Endothelial cell of umbilical vein (primary cell): ENCODE measurements at regions not wholly inside any gene's neighbourhood (a gene's known extent, or its start where the extent isn't known, plus 50 kb on each side); places are given as distances from the start of the nearest gene placed in this dataset.

Source experiments
- BruUV-seq: library from RNA; stranded (reverse); fragments of 400-500 nt; replicated peaks from 2 replicates; lab custom pipeline; 2021; lab: Mats Ljungman, UMichigan
- CTCF ChIA-PET: fragments of 300-600, 350-600 bp; sonication (Branson Sonifier 250); formaldehyde crosslinking; loops from one replicate; lab custom pipeline; 2021; ENCODE audit warnings: antibody characterized with exemption, inconsistent platforms; lab: Charles Lee
- POLR2A ChIA-PET: fragments of 300-600, 350-600 bp; sonication (Branson Sonifier 250); formaldehyde crosslinking; loops from one replicate; lab custom pipeline; 2021; ENCODE audit warnings: antibody characterized with exemption, inconsistent platforms; lab: Charles Lee
- DNase-seq: peaks from one replicate; pipeline ENCODE4 v3.0.0-alpha.2; 2011; ENCODE audit warnings: low read depth, low spot score
- FAIRE-seq: peaks from 2 replicates; lab custom pipeline; 2011; peaks lifted over from hg19 to GRCh38; lab: Jason Lieb, UNC
- H2AFZ ChIP-seq: 2 replicates; pipeline ENCODE4 v1.6.0; 2012; ENCODE audit warnings: low read depth, low read length, control low read depth, inconsistent platforms
- H3K27ac ChIP-seq: 2 replicates; pipeline ENCODE4 v1.5.1; 2011; ENCODE audit warnings: low read depth, mild to moderate bottlenecking, control low read depth, low read length, moderate library complexity; ENCODE audit not compliant: insufficient read depth
- H3K27me3 ChIP-seq, 2 experiments: 2 replicates each; pipeline versions ENCODE4 v1.6.0 to v1.6.1; 2011; ENCODE audit warnings: low read length in 2 of 2, mixed read lengths in 1 of 2; ENCODE audit not compliant: control insufficient read depth in 2 of 2, insufficient read depth in 2 of 2
- H3K36me3 ChIP-seq, 2 experiments: 2 replicates in 1 of 2; 3 replicates in 1 of 2; pipeline ENCODE4 v1.5.1; 2011; ENCODE audit warnings: low read length in 2 of 2, mild to moderate bottlenecking in 1 of 2, moderate library complexity in 1 of 2; ENCODE audit not compliant: control insufficient read depth in 2 of 2, insufficient read depth in 2 of 2; ENCODE audit errors: extremely low read depth in 1 of 2
- H3K4me1 ChIP-seq: 3 replicates; pipeline ENCODE4 v1.5.1; 2011; ENCODE audit warnings: mild to moderate bottlenecking, low read length; ENCODE audit not compliant: control insufficient read depth, insufficient read depth; ENCODE audit errors: extremely low read depth
- H3K4me2 ChIP-seq: 2 replicates; pipeline ENCODE4 v1.6.1; 2011; ENCODE audit warnings: low read length, control low read depth, mixed read lengths; ENCODE audit not compliant: insufficient read depth
- H3K4me3 ChIP-seq, 3 experiments: fragments of 200-600 bp in 1 of 3; sonication (generic), shearing (Covaris generic) in 1 of 3; replicated peaks in 1 of 3; 2 replicates each; pipeline ENCODE4 v1.5.1; 2011 to 2016; ENCODE audit warnings: control low read depth in 3 of 3, low read length in 3 of 3, mild to moderate bottlenecking in 2 of 3, inconsistent platforms in 1 of 3, low read depth in 1 of 3, moderate library complexity in 1 of 3; ENCODE audit not compliant: insufficient read depth in 1 of 3
- H3K79me2 ChIP-seq: 2 replicates; pipeline ENCODE4 v1.6.0; 2012; ENCODE audit warnings: low read length, inconsistent platforms; ENCODE audit not compliant: control insufficient read depth, insufficient read depth
- H3K9ac ChIP-seq: replicated peaks from 2 replicates; pipeline ENCODE3; 2011; ENCODE audit warnings: low read length, control low read depth; ENCODE audit not compliant: insufficient read depth; ENCODE audit errors: extremely low read depth
- H3K9me1 ChIP-seq: replicated peaks from 3 replicates; pipeline ENCODE4 v1.6.0; 2011; ENCODE audit warnings: mild to moderate bottlenecking, low read length; ENCODE audit not compliant: control insufficient read depth, insufficient read depth; ENCODE audit errors: extremely low read depth
- H3K9me3 ChIP-seq: replicated peaks from 2 replicates; pipeline ENCODE4 v1.5.1; 2012; ENCODE audit warnings: low read length, inconsistent platforms; ENCODE audit not compliant: control insufficient read depth, insufficient read depth
- H4K20me1 ChIP-seq: replicated peaks from 2 replicates; pipeline ENCODE3; 2011; ENCODE audit warnings: mild to moderate bottlenecking, low read length; ENCODE audit not compliant: control insufficient read depth, insufficient read depth; ENCODE audit errors: extremely low read depth
- CTCF ChIP-seq, 2 donors: IDR thresholded peaks; 1 replicate in 1 of 2; 2 replicates in 1 of 2; pipeline ENCODE4 v1.5.1; 2011; ENCODE audit warnings: low read length in 2 of 2, mild to moderate bottlenecking in 2 of 2, moderate library complexity in 2 of 2, control low read depth in 1 of 2, inconsistent platforms in 1 of 2, low read depth in 1 of 2; ENCODE audit not compliant: insufficient read depth in 1 of 2; ENCODE audit errors: extremely low read depth in 1 of 2
- EZH2 ChIP-seq: IDR thresholded peaks from 2 replicates; pipeline ENCODE4 v1.6.1; 2012; ENCODE audit warnings: borderline replicate concordance, low read depth, mild to moderate bottlenecking, moderate library complexity, low read length, inconsistent platforms; ENCODE audit not compliant: severe bottlenecking
- FOS ChIP-seq: IDR thresholded peaks from 2 replicates; pipeline ENCODE4 v1.6.1; 2011; ENCODE audit warnings: mild to moderate bottlenecking, low read length, moderate library complexity, borderline replicate concordance; ENCODE audit not compliant: insufficient read depth
- GATA2 ChIP-seq: IDR thresholded peaks from 2 replicates; pipeline ENCODE4 v1.7.0; 2011; ENCODE audit warnings: low read depth, mild to moderate bottlenecking, moderate library complexity, mixed read lengths, low read length; ENCODE audit not compliant: insufficient read length, insufficient read depth
- JUN ChIP-seq: IDR thresholded peaks from 2 replicates; pipeline ENCODE4 v1.6.1; 2011; ENCODE audit warnings: borderline replicate concordance, low read depth; ENCODE audit not compliant: insufficient read length, insufficient read depth
- MAX ChIP-seq: IDR thresholded peaks from 2 replicates; pipeline ENCODE4 v1.6.1; 2011; ENCODE audit not compliant: insufficient read depth, insufficient read length
- MYC ChIP-seq: IDR thresholded peaks from one replicate; pipeline ENCODE4 v1.6.1; 2011; ENCODE audit warnings: mild to moderate bottlenecking, low read depth, low read length
- POLR2A ChIP-seq: IDR thresholded peaks from 2 replicates; pipeline ENCODE4 v1.6.1; 2012; ENCODE audit warnings: low read depth, mild to moderate bottlenecking, control low read depth, low read length
- POLR2AphosphoS5 ChIP-seq: IDR thresholded peaks from 2 replicates; pipeline ENCODE4 v1.6.1; 2012; ENCODE audit warnings: low read depth, mild to moderate bottlenecking, control low read depth, low read length, moderate library complexity; ENCODE audit not compliant: insufficient read depth
- dilution Hi-C: fragments of 300-500 bp; cut with MboI; formaldehyde crosslinking; loops from one replicate; pipeline ENCODE4 v1.15.0; 2019; ENCODE audit warnings: low sequenced_read_pairs; ENCODE audit not compliant: extremely low pct_ligation_motif_present
- intact Hi-C: fragments of 100-400 bp; cut with micrococcal nuclease; formaldehyde crosslinking; loops from one replicate; pipeline ENCODE4 v1.10.0; 2022

- POLR2A ChIA-PET: no interaction called here
- CTCF ChIA-PET: no interaction called here
- TF ChIP-seq JUN (no peak), EZH2 (no peak), FOS (no peak), CTCF (IDR thresholded peaks at IDR 0.05; ENCODE audit: extremely low read depth in 1 of 2, insufficient read depth in 1 of 2, low read depth in 1 of 2, low read length in 2 of 2) (no peak), POLR2AphosphoS5 (no peak), MYC (no peak), POLR2A (no peak), MAX (no peak), GATA2 (no peak)
- Histone ChIP-seq H3K9me1 (no peaks in the 10 kb centered on the region), H4K20me1 (no peaks in the 10 kb centered on the region), H3K79me2 (no peaks in the 10 kb centered on the region), H3K4me1 (no peaks in the 10 kb centered on the region), H3K27ac (no peak overlapping the region), H3K36me3 (no peaks in the 10 kb centered on the region), H3K27me3 (no peaks in the 10 kb centered on the region), H3K9ac (no peak overlapping the region), H2AFZ (no peak overlapping the region), H3K4me3 (no peak overlapping the region), H3K4me2 (no peak overlapping the region), H3K9me3 (peaks cover 4% of the 10 kb centered on the region)
- BruUV-seq: no TSS peak
- dilution Hi-C loops (no loop called here), intact Hi-C loops (no loop called here)
- FAIRE-seq (no peak), DNase-seq (no peak)
Measured at GRCh38 chr11:70908223-70908622, 344.2 kb downstream of the SHANK2 start.
